Thyroid gland (tissue), 4 donors: ENCODE measurements at regions not wholly inside any gene's neighbourhood (a gene's known extent, or its start where the extent isn't known, plus 50 kb on each side); places are given as distances from the start of the nearest gene placed in this dataset.
"Not testable (repeated sequence)": the region's sequence is repeated elsewhere in the genome, so short reads cannot be mapped to it uniquely, and the experiment has no call there.

Experiments used
- DNase-seq, 2 donors: peaks; one replicate each; pipeline ENCODE4 v3.0.0-alpha.2; 2019
- H3K27ac ChIP-seq, 3 donors: fragments of 200-600 bp; sonication (generic); 1 replicate in 2 of 3; 2 replicates in 1 of 3; pipeline ENCODE4 v1.5.1; 2016 to 2019; ENCODE audit warnings: mild to moderate bottlenecking in 1 of 3, moderate library complexity in 1 of 3
- H3K27me3 ChIP-seq: fragments of 200-600 bp; sonication (generic); one replicate; pipeline ENCODE4 v1.5.1; 2019
- H3K36me3 ChIP-seq, 2 donors: fragments of 200-600 bp; sonication (generic); one replicate each; pipeline ENCODE4 v1.5.1; 2016 to 2019
- H3K4me1 ChIP-seq, 2 donors: fragments of 200-600 bp; sonication (generic); one replicate each; pipeline ENCODE4 v1.5.1; 2017 to 2019
- H3K4me3 ChIP-seq, 3 donors: fragments of 200-600 bp; sonication (generic); replicated peaks in 1 of 3; 1 replicate in 2 of 3; 2 replicates in 1 of 3; pipeline ENCODE4 v1.5.1; 2016; ENCODE audit warnings: mild to moderate bottlenecking in 1 of 3
- H3K9me3 ChIP-seq: fragments of 200-600 bp; sonication (generic); one replicate; pipeline ENCODE4 v1.5.1; 2017
- POLR2A ChIP-seq, 2 donors: fragments of 450-650 bp; IDR thresholded peaks; one replicate each; pipeline ENCODE4 v1.6.1; 2017; ENCODE audit warnings: antibody characterized with exemption in 2 of 2, mild to moderate bottlenecking in 2 of 2, moderate library complexity in 1 of 2
- WGBS, 2 donors: methylation state at CpG; one replicate each; pipeline ENCODE4 v1.1.5; 2017; 5-methylcytosine and 5-hydroxymethylcytosine counted together
- intact Hi-C: fragments of 100-400 bp; cut with DNase I; formaldehyde crosslinking; loops from one replicate; pipeline ENCODE4 v1.15.1; 2023
- TF ChIP-seq, protein P1 (sequence below), 6 experiments: fragments of 200-600 bp in 3 of 6; fragments of 450-650 bp in 3 of 6; sonication (generic) in 3 of 6; IDR thresholded peaks; one replicate each; pipeline ENCODE4 v1.5.1; 2016 to 2019; ENCODE audit warnings: antibody characterized with exemption in 6 of 6, mild to moderate bottlenecking in 2 of 6, inconsistent platforms in 1 of 6, moderate library complexity in 1 of 6

DNA sequence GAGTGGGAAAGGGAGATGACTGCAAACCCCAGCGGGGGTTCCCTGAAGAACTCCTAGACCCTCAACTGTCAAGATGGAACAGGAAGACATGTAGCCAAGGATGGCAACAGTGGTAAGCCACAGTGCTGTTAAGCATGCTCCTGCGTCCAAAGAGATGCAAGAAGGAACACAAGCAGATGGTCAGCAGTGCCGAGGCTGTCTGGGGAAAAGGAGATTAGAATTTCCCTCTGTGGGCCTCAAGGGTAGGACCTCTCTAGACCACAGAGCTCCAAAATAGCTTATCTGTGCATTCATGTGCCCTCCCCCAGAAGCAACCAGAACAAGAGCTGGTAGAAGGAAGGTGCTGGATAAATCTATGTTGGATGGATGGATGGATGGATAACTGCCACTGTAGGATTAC, 82.0 kb upstream of the CPEB2 start:
- 89 to 95% methylated on average over 3 of the region's 3 CpGs for WGBS, 2 donors
- Histone ChIP-seq H3K9me3 (no peaks in the 10 kb centered on the region), H3K27ac (no peak overlapping the region), H3K4me1 (no peaks in the 10 kb centered on the region), H3K36me3 (no peaks in the 10 kb centered on the region), H3K4me3 (no peak overlapping the region), H3K27me3 (no peaks in the 10 kb centered on the region)
- intact Hi-C loops, result no loop called here
- TF ChIP-seq POLR2A (IDR thresholded peaks at IDR 0.05), result no peak
- TF ChIP-seq, protein P1, sequence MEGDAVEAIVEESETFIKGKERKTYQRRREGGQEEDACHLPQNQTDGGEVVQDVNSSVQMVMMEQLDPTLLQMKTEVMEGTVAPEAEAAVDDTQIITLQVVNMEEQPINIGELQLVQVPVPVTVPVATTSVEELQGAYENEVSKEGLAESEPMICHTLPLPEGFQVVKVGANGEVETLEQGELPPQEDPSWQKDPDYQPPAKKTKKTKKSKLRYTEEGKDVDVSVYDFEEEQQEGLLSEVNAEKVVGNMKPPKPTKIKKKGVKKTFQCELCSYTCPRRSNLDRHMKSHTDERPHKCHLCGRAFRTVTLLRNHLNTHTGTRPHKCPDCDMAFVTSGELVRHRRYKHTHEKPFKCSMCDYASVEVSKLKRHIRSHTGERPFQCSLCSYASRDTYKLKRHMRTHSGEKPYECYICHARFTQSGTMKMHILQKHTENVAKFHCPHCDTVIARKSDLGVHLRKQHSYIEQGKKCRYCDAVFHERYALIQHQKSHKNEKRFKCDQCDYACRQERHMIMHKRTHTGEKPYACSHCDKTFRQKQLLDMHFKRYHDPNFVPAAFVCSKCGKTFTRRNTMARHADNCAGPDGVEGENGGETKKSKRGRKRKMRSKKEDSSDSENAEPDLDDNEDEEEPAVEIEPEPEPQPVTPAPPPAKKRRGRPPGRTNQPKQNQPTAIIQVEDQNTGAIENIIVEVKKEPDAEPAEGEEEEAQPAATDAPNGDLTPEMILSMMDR (IDR thresholded peaks at IDR 0.05), result no peak
- no peak for DNase-seq

DNA sequence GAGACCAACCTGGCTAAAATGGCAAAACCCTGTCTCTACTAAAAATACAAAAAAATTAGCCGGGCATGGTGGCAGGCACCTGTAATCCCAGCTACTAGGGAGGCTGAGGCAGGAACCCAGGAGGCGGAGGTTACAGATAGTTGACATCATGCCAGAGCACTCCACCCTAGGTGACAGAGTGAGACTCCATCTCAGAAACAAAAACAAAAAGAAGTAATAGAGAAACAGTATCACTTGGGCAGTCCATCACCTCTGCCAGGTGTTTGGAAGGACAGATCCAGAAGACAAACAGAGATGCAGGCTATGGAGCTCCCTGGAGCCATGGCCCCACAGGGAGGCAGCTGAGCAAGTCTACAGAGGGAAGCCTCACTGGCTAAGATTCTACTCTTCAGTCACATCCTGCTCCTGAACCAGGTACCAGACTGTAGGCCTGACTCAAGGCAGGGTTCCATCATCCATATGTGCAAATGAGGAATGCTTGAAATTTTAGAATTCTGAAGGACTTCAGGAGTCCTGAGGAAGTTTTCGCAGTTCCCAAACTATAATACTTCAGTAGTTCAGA, 81.4 kb upstream of the CPEB2 start:
- WGBS, 2 donors, result 96 to 97% methylated on average over 3 of the region's 3 CpGs
- intact Hi-C loops, result no loop called here
- no peak for DNase-seq
- no peaks in the 10 kb centered on the region for H3K9me3 ChIP-seq
- no peaks in the 10 kb centered on the region for H3K4me1 ChIP-seq
- H3K4me3 ChIP-seq, result no peak overlapping the region
- no peaks in the 10 kb centered on the region for H3K36me3 ChIP-seq
- H3K27ac ChIP-seq, result no peak overlapping the region
- no peaks in the 10 kb centered on the region for H3K27me3 ChIP-seq
- TF ChIP-seq, protein P1 (IDR thresholded peaks at IDR 0.05), result no peak
- no peak for TF ChIP-seq POLR2A (IDR thresholded peaks at IDR 0.05)

DNA sequence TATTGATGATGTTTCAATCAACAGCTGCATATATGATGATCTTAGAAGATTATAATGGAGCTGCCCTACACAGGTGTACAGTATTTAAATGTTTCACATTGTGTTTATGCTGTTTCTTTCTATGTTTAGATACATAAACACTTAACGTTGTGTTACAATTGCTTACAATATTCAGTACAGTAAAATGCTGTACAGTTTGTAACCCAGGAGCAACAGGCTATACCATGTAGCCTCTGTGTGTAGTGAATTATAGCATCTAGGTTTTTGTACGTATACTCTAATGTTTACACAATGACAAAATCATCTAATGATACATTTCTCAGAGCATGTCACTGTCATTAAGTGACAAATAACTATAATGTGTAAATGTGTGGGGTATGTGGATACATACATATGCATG, 80.5 kb upstream of the CPEB2 start:
- H3K36me3 ChIP-seq, DNase-seq, H3K27ac ChIP-seq, intact Hi-C loops, H3K27me3 ChIP-seq, H3K9me3 ChIP-seq, H3K4me1 ChIP-seq, H3K4me3 ChIP-seq: not testable (repeated sequence)
- WGBS, 2 donors, result 79 to 87% methylated on average over 2 of the region's 2 CpGs

DNA sequence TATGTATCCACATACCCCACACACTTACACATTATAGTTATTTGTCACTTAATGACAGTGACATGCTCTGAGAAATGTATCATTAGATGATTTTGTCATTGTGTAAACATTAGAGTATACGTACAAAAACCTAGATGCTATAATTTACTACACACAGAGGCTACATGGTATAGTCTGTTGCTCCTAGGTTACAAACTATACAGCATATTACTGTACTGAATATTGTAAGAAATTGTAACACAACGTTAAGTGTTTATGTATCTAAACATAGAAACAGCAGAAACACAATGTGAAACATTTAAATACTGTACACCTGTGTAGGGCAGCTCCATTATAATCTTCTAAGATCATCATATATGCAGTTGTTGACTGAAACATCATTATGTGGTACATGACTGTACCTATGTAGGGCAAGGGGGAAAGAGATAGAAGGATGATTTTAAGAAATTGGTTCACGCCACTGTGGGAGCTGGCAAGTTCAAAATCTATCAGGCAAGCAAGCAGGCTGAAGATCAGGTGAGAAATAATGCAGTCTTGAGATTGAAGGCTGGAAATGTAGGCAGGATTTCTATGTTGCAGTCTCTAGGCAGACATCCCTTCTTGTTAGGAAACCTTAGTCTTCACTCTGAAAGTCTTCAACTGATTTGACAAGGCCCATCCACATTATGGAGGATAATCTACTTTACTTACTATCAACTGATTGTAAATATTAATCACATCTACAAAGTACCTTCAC, 78.0 kb upstream of the CPEB2 start:
- Histone ChIP-seq H3K4me1 (no peaks in the 10 kb centered on the region), H3K36me3 (no peaks in the 10 kb centered on the region), H3K9me3 (no peaks in the 10 kb centered on the region), H3K4me3 (no peak overlapping the region), H3K27me3 (no peaks in the 10 kb centered on the region), H3K27ac (no peak overlapping the region)
- intact Hi-C loops, result no loop called here
- 92 to 93% methylated on average over 3 of the region's 3 CpGs for WGBS, 2 donors
- TF ChIP-seq, protein P1 (IDR thresholded peaks at IDR 0.05), result no peak
- TF ChIP-seq POLR2A (IDR thresholded peaks at IDR 0.05), result no peak
- DNase-seq, result no peak

DNA sequence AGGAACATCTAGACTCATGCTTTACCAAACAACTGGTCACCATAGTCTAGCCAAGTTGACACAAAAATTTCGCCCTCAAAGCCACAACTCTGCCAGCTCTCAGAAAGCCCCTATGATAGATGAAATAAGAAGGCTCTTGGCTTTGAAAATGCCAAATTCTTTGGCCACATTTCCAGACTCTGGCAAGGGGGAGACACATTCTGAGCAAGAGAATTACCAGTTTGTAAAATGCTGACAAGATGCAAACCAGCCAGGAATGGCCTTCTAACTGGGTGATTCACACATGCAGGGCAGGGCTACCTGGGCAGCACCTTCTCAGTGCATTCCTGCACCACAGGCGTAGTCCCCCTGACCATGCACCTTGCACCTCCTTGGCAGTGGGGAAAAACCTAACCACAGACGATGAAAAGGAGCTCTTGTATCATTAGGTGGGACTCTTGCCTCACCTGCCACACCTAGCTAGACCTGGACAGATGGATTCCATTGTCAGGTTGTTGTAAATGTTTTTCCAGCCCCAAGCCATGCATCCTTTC, 77.4 kb upstream of the CPEB2 start:
- no peak for DNase-seq
- intact Hi-C loops, result no loop called here

More for the DNA sequence above, 77.4 kb upstream of the CPEB2 start:
- Histone ChIP-seq H3K36me3 (no peaks in the 10 kb centered on the region), H3K27me3 (no peaks in the 10 kb centered on the region), H3K4me1 (no peaks in the 10 kb centered on the region), H3K9me3 (no peaks in the 10 kb centered on the region), H3K27ac (no peak overlapping the region), H3K4me3 (no peak overlapping the region)
- 90 to 100% methylated on average over 2 to 3 of the region's 3 CpGs for WGBS, 2 donors
- TF ChIP-seq POLR2A (IDR thresholded peaks at IDR 0.05), result no peak
- TF ChIP-seq, protein P1 (IDR thresholded peaks at IDR 0.05), result no peak
